HepG2 (cell line): ENCODE measurements at regions not wholly inside any gene's neighbourhood (a gene's known extent, or its start where the extent isn't known, plus 50 kb on each side); places are given as distances from the start of the nearest gene placed in this dataset.

ENCODE experiments used
- ATAC-seq: fragments of 200-7000 bp; cut with Tn5 transposase; 3 replicates; pipeline ENCODE4 v1.9.1; 2020; ENCODE audit warnings: mild to moderate bottlenecking, moderate library complexity
- BruUV-seq: library from RNA; stranded (reverse); fragments of 400-500 nt; replicated peaks from 2 replicates; lab custom pipeline; 2021; lab: Mats Ljungman, UMichigan
- CTCF ChIA-PET: fragments of 300-600 bp; formaldehyde crosslinking; extraction: SDS; loops from one replicate; lab custom pipeline; 2021; ENCODE audit warnings: low total read pairs, inconsistent platforms, low intra/inter-chr PET ratio; lab: Yijun Ruan, JAX
- POLR2A ChIA-PET: fragments of 350-600 bp; sonication (Branson Sonifier 250); formaldehyde crosslinking; loops from one replicate; lab custom pipeline; 2020; ENCODE audit warnings: antibody characterized with exemption, inconsistent platforms; lab: Yijun Ruan, JAX
- DNase-seq: peaks from one replicate; pipeline ENCODE4 v3.0.0-alpha.2; 2015; ENCODE audit warnings: low spot score
- FAIRE-seq: peaks from 3 replicates; lab custom pipeline; 2011; peaks lifted over from hg19 to GRCh38; lab: Jason Lieb, UNC
- H2AFZ ChIP-seq: one replicate; pipeline ENCODE4 v1.6.1; 2011; ENCODE audit warnings: low read length, inconsistent platforms
- H3K27ac ChIP-seq: fragments of 300-600 bp; 3 replicates; pipeline ENCODE4 v1.8.0; 2011; ENCODE audit warnings: mixed run types, mild to moderate bottlenecking, mixed read lengths, low read length, inconsistent platforms; ENCODE audit not compliant: insufficient read depth; ENCODE audit errors: extremely low read length
- H3K27me3 ChIP-seq, 2 experiments: fragments of 200-600 bp in 1 of 2; 2 replicates in 1 of 2; 3 replicates in 1 of 2; pipeline versions ENCODE4 v1.6.0 to v1.8.0; 2011; ENCODE audit warnings: low read length in 2 of 2, mild to moderate bottlenecking in 2 of 2, moderate library complexity in 2 of 2, inconsistent platforms in 1 of 2; ENCODE audit not compliant: insufficient read depth in 2 of 2, control insufficient read depth in 1 of 2
- H3K36me3 ChIP-seq, 2 experiments: fragments of 200-600 bp in 1 of 2; replicated peaks in 1 of 2; 2 replicates in 1 of 2; 3 replicates in 1 of 2; pipeline versions ENCODE4 v1.5.1 to v1.8.0; 2011; ENCODE audit warnings: low read length in 2 of 2, inconsistent platforms in 1 of 2; ENCODE audit not compliant: insufficient read depth in 2 of 2, control insufficient read depth in 1 of 2
- H3K4me1 ChIP-seq: 2 replicates; pipeline ENCODE4 v1.5.1; 2012; ENCODE audit warnings: low read length, inconsistent platforms; ENCODE audit not compliant: insufficient read depth
- H3K4me2 ChIP-seq: 2 replicates; pipeline ENCODE4 v1.6.0; 2011; ENCODE audit warnings: low read depth, low read length, inconsistent platforms
- H3K4me3 ChIP-seq, 3 experiments: fragments of 200-600 bp in 1 of 3; sonication (generic), shearing (Covaris generic) in 1 of 3; replicated peaks in 1 of 3; 2 replicates each; pipeline ENCODE4 v1.5.1; 2011 to 2016; ENCODE audit warnings: low read length in 3 of 3, inconsistent platforms in 2 of 3, low read depth in 2 of 3, mild to moderate bottlenecking in 2 of 3, control low read depth in 1 of 3, mixed read lengths in 1 of 3; ENCODE audit not compliant: insufficient read depth in 1 of 3
- H3K79me2 ChIP-seq: one replicate; pipeline ENCODE4 v1.6.1; 2011; ENCODE audit warnings: low read length, inconsistent platforms; ENCODE audit not compliant: insufficient read depth
- H3K9ac ChIP-seq: 2 replicates; pipeline ENCODE4 v1.6.0; 2011; ENCODE audit warnings: mild to moderate bottlenecking, low read depth, low read length, inconsistent platforms; ENCODE audit not compliant: insufficient read depth
- H3K9me3 ChIP-seq: 2 replicates; pipeline ENCODE4 v1.5.1; 2012; ENCODE audit warnings: mild to moderate bottlenecking, low read length
- H4K20me1 ChIP-seq: 2 replicates; pipeline ENCODE4 v1.6.0; 2011; ENCODE audit warnings: inconsistent platforms, mild to moderate bottlenecking, low read length, moderate library complexity; ENCODE audit not compliant: insufficient read depth
- ARID2 ChIP-seq: sonication (generic); formaldehyde crosslinking; IDR thresholded peaks from 2 replicates; pipeline ENCODE4 v1.8.1; 2022; ENCODE audit warnings: mild to moderate bottlenecking, missing genetic modification reagents, borderline replicate concordance
- FOXA1 ChIP-seq, 2 experiments: fragments of 450-650 bp in 1 of 2; sonication (generic) in 1 of 2; formaldehyde crosslinking in 1 of 2; IDR thresholded peaks; 2 replicates each; pipeline versions ENCODE4 v1.4.0 to v1.6.1; 2016 to 2020; ENCODE audit warnings: missing genetic modification reagents in 1 of 2
- ISX ChIP-seq: sonication (generic); formaldehyde crosslinking; conservative IDR thresholded peaks from 2 replicates; pipeline ENCODE4 v1.5.0; 2020; ENCODE audit warnings: missing genetic modification reagents
- NCOA1 ChIP-seq: sonication (generic); formaldehyde crosslinking; IDR thresholded peaks from 2 replicates; pipeline ENCODE4 v1.9.0; 2021; ENCODE audit warnings: missing genetic modification reagents
- NKX3-1 ChIP-seq: sonication (generic); formaldehyde crosslinking; IDR thresholded peaks from 2 replicates; pipeline ENCODE4 v1.5.0; 2020; ENCODE audit warnings: missing genetic modification reagents
- PRPF4 ChIP-seq: fragments of 200-400 bp; formaldehyde crosslinking; IDR thresholded peaks from 2 replicates; pipeline ENCODE4 v1.6.1; 2016; ENCODE audit warnings: low read length, low read depth; ENCODE audit not compliant: poor library complexity, severe bottlenecking
- SMAD9 ChIP-seq: sonication (generic); formaldehyde crosslinking; IDR thresholded peaks from 2 replicates; pipeline ENCODE4 v1.5.1; 2020; ENCODE audit warnings: mild to moderate bottlenecking, missing genetic modification reagents
- SP2 ChIP-seq: sonication (generic); formaldehyde crosslinking; IDR thresholded peaks from 2 replicates; pipeline ENCODE4 v1.5.1; 2020; ENCODE audit warnings: mild to moderate bottlenecking, missing genetic modification reagents
- ZBTB25 ChIP-seq: IDR thresholded peaks from 2 replicates; pipeline ENCODE4 v1.6.1; 2018; ENCODE audit warnings: missing genetic modification reagents
- ZBTB34 ChIP-seq: sonication (generic); formaldehyde crosslinking; IDR thresholded peaks from 2 replicates; pipeline ENCODE4 v1.8.0; 2022; ENCODE audit warnings: mild to moderate bottlenecking, missing genetic modification reagents
- ZFP91 ChIP-seq: sonication (generic); formaldehyde crosslinking; IDR thresholded peaks from 2 replicates; pipeline ENCODE4 v1.9.0; 2022; ENCODE audit warnings: missing genetic modification reagents, mild to moderate bottlenecking, borderline replicate concordance
- ZNF101 ChIP-seq: sonication (generic); formaldehyde crosslinking; IDR thresholded peaks from 2 replicates; pipeline ENCODE4 v1.4.0; 2020; ENCODE audit warnings: mild to moderate bottlenecking, low read depth, missing genetic modification reagents, borderline replicate concordance
- ZNF17 ChIP-seq: sonication (generic); formaldehyde crosslinking; IDR thresholded peaks from 2 replicates; pipeline ENCODE4 v1.5.0; 2020; ENCODE audit warnings: mild to moderate bottlenecking, missing genetic modification reagents
- ZNF282 ChIP-seq: fragments of 450-650 bp; IDR thresholded peaks from 2 replicates; pipeline ENCODE4 v1.6.1; 2018; ENCODE audit not compliant: partially characterized antibody
- ZNF761 ChIP-seq: sonication (generic); formaldehyde crosslinking; conservative IDR thresholded peaks from 2 replicates; pipeline ENCODE4 v1.4.0; 2020; ENCODE audit warnings: mild to moderate bottlenecking, missing genetic modification reagents
- ZNF792 ChIP-seq: IDR thresholded peaks from 2 replicates; pipeline ENCODE4 v1.6.1; 2016
- ZSCAN12 ChIP-seq: sonication (generic); formaldehyde crosslinking; IDR thresholded peaks from 2 replicates; pipeline ENCODE4 v1.9.0; 2021; ENCODE audit warnings: mild to moderate bottlenecking, missing genetic modification reagents
- WGBS: methylation state at CpG from one replicate; pipeline ENCODE4 v1.1.6; 2017; ENCODE audit warnings: low lambda C conversion rate; 5-methylcytosine and 5-hydroxymethylcytosine counted together
- in situ Hi-C: cut with HindIII; loops from 2 replicates; pipeline ENCODE4 v1.10.0; 2017; ENCODE audit warnings: low pct_unique_long_range_greater_than_20kb; ENCODE audit not compliant: extremely low pct_ligation_motif_present
- intact Hi-C: fragments of 100-400 bp; cut with micrococcal nuclease; formaldehyde crosslinking; loops from one replicate; pipeline ENCODE4 v1.10.0; 2022; ENCODE audit not compliant: unreplicated experiment

GRCh38 chr3:180836766-180837165 is 75.7 kb upstream of the FXR1 start:
- no TSS peak for BruUV-seq
- Histone ChIP-seq H3K36me3 (no peaks in the 10 kb centered on the region), H3K4me2 (no peak overlapping the region), H3K27me3 (0 out of 5 replicates have a peak, but pooled peaks cover 0 to 4% of the 10 kb centered on the region in 2 experiments)
- ATAC-seq: no peak
- intact Hi-C loops: no loop called here
- WGBS: 0% methylated on average over 1 of the region's 1 CpG
- TF ChIP-seq NKX3-1 (CRISPR knock-in tag) (no peak), ZSCAN12 (CRISPR knock-in tag) (no peak), NCOA1 (no peak), ZNF101 (no peak), PRPF4 (no peak), SP2 (CRISPR knock-in tag) (no peak), ZNF792 (CRISPR knock-in tag) (no peak), ISX (CRISPR knock-in tag) (no peak), FOXA1 (IDR thresholded peaks at IDR 0.05) (no peak), FOXA1 (CRISPR knock-in tag; IDR thresholded peaks at IDR 0.05) (no peak), ARID2 (no peak)
- TF ChIP-seq, all 625 proteins: peak for 0
- Histone ChIP-seq H4K20me1 (no peaks in the 10 kb centered on the region), H3K9ac (no peak overlapping the region), H2AFZ (no peak overlapping the region), H3K79me2 (no peaks in the 10 kb centered on the region), H3K4me3 (no peak overlapping the region), H3K27ac (no peak overlapping the region), H3K9me3 (no peaks in the 10 kb centered on the region), H3K4me1 (no peaks in the 10 kb centered on the region)
- FAIRE-seq (no peak), DNase-seq (no peak)
- CTCF ChIA-PET: no interaction called here
- POLR2A ChIA-PET: no interaction called here
- in situ Hi-C loops: no loop called here

- FAIRE-seq: no peak
- in situ Hi-C loops: no loop called here
- TF ChIP-seq ZNF17 (no peak), ZNF282 (no peak), ZBTB34 (CRISPR knock-in tag) (no peak), ZNF761 (CRISPR knock-in tag) (no peak), ZBTB25 (CRISPR knock-in tag) (no peak), ZFP91 (CRISPR knock-in tag) (no peak), SMAD9 (CRISPR knock-in tag) (no peak)
These were observed 57.6 kb upstream of the FXR1 start for GRCh38 chr3:180854887-180855286.

More at GRCh38 chr3:180854887-180855286, 57.6 kb upstream of the FXR1 start:
- POLR2A ChIA-PET: no interaction called here
- CTCF ChIA-PET: no interaction called here
- H3K36me3 ChIP-seq: no peaks in the 10 kb centered on the region
- H3K9ac ChIP-seq: no peak overlapping the region
- intact Hi-C loops: no loop called here
- no peaks in the 10 kb centered on the region for H3K4me1 ChIP-seq
- no CpG with 5 or more reads among the region's 2 CpGs for WGBS
- H3K9me3 ChIP-seq: no peaks in the 10 kb centered on the region
- no peak overlapping the region for H3K4me3 ChIP-seq
- no peak overlapping the region for H3K4me2 ChIP-seq
- H2AFZ ChIP-seq: no peak overlapping the region
- H3K27ac ChIP-seq: no peak overlapping the region
- no TSS peak for BruUV-seq
- no peak; the same call in 1 of the 3 replicates for ATAC-seq
- H3K79me2 ChIP-seq: no peaks in the 10 kb centered on the region
- DNase-seq: no peak
- H3K27me3 ChIP-seq: no peaks in the 10 kb centered on the region
- no peaks in the 10 kb centered on the region for H4K20me1 ChIP-seq
